ENCODE measurements at regions not wholly inside any gene's neighbourhood (a gene's known extent, or its start where the extent isn't known, plus 50 kb on each side); places are given as distances from the start of the nearest gene placed in this dataset.

GRCh38 chr2:66814916-66815315, 380.0 kb downstream of the MEIS1 start:
- TF ChIP-seq SP1 (IDR thresholded peaks at IDR 0.05): no peak
- TF ChIP-seq CTBP1 (IDR thresholded peaks at IDR 0.05; ENCODE audit: borderline replicate concordance): no peak
- TF ChIP-seq ZNF384 (IDR thresholded peaks at IDR 0.05): no peak
- no peak for TF ChIP-seq FOXA1 (IDR thresholded peaks at IDR 0.05)
- TF ChIP-seq FOXM1 (IDR thresholded peaks at IDR 0.05; ENCODE audit: borderline replicate concordance): no peak
- no peak for TF ChIP-seq ELF4 (IDR thresholded peaks at IDR 0.05)
- TF ChIP-seq TARDBP (IDR thresholded peaks at IDR 0.05): no peak
- no peak for TF ChIP-seq NFRKB (IDR thresholded peaks at IDR 0.05)
- TF ChIP-seq HDGF (IDR thresholded peaks at IDR 0.05; ENCODE audit: borderline replicate concordance): no peak
- no peak for TF ChIP-seq SUZ12 (IDR thresholded peaks at IDR 0.05)
- no peak for TF ChIP-seq BHLHE40 (IDR thresholded peaks at IDR 0.05; ENCODE audit: borderline replicate concordance)

Measured in HEK293T (cell line).